GM12892 (cell line): ENCODE measurements at regions not wholly inside any gene's neighbourhood (a gene's known extent, or its start where the extent isn't known, plus 50 kb on each side); places are given as distances from the start of the nearest gene placed in this dataset.

Experiments used
- DNase-seq: peaks from one replicate; pipeline ENCODE4 v3.0.0; 2011; ENCODE audit not compliant: insufficient read length
- FAIRE-seq: peaks from 2 replicates; lab custom pipeline; 2011; peaks lifted over from hg19 to GRCh38; lab: Jason Lieb, UNC
- POLR2A ChIP-seq: IDR thresholded peaks from 2 replicates; pipeline ENCODE4 v1.6.1; 2011; ENCODE audit warnings: low read depth, low read length, control low read depth
- POLR2AphosphoS5 ChIP-seq: IDR thresholded peaks from 2 replicates; pipeline ENCODE4 v1.6.1; 2011; ENCODE audit warnings: low read depth, low read length, control low read depth
- TAF1 ChIP-seq: IDR thresholded peaks from 2 replicates; pipeline ENCODE4 v1.6.1; 2011; ENCODE audit warnings: low read depth, mild to moderate bottlenecking, control low read depth, low read length, borderline replicate concordance

DNA sequence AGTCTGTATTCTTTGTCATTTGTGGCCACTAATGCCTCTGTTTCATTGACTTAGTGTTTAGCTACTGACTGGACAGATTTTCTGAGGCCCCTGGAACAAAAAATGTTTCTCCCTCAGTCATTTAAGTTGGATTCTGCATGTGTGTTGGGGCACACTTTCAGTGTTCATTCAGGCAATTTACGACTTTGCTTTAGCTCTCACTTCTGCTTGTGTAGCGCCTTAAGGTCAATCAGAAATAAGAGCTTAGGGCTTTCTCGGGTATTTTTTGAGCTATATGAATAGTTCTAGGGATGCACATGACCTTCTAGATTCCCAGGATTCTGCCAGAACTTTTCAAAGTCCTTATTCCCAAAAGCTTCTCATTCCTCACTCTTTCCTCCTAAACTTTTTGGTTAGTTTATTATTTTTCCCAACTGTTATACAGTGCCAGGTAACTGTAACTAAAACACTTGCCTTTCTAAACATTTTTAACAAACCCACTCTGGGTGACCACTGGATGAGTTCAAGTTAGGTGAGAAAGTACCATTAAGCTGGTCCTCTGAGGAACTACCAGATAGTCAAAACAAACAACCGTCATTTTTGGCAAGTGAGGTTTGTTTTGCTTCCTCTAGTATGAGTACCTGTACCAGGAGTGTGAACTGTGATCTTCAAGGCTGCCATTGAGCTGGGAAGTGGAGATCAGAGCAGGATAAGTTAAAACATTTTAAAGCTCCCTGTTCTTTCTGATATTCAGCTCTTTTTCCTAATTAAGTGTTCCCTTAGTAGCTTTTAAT lies 571.3 kb upstream of the TLE4 start:
- TF ChIP-seq POLR2AphosphoS5 (no peak), POLR2A (no peak), TAF1 (no peak)
- FAIRE-seq = no peak
- DNase-seq = no peak

GRCh38 chr9:79001012-79001411 lies 570.8 kb upstream of the TLE4 start:
- DNase-seq = no peak
- FAIRE-seq = no peak
- TF ChIP-seq POLR2AphosphoS5 (no peak), POLR2A (no peak), TAF1 (no peak)

GRCh38 chr9:79003514-79003913 lies 568.3 kb upstream of the TLE4 start:
- no peak for DNase-seq
- FAIRE-seq = no peak
- TF ChIP-seq POLR2AphosphoS5 (no peak), POLR2A (no peak), TAF1 (no peak)

GRCh38 chr9:79004032-79004431 lies 567.7 kb upstream of the TLE4 start:
- no peak for DNase-seq
- TF ChIP-seq POLR2A = no peak
- no peak for TF ChIP-seq TAF1
- TF ChIP-seq POLR2AphosphoS5 = no peak
- FAIRE-seq = no peak

- no peak for DNase-seq
- FAIRE-seq = no peak
- TF ChIP-seq POLR2AphosphoS5 = no peak
- TF ChIP-seq POLR2A = no peak
- TF ChIP-seq TAF1 = no peak
Measured at GRCh38 chr9:79006546-79006945, 565.2 kb upstream of the TLE4 start.

DNA sequence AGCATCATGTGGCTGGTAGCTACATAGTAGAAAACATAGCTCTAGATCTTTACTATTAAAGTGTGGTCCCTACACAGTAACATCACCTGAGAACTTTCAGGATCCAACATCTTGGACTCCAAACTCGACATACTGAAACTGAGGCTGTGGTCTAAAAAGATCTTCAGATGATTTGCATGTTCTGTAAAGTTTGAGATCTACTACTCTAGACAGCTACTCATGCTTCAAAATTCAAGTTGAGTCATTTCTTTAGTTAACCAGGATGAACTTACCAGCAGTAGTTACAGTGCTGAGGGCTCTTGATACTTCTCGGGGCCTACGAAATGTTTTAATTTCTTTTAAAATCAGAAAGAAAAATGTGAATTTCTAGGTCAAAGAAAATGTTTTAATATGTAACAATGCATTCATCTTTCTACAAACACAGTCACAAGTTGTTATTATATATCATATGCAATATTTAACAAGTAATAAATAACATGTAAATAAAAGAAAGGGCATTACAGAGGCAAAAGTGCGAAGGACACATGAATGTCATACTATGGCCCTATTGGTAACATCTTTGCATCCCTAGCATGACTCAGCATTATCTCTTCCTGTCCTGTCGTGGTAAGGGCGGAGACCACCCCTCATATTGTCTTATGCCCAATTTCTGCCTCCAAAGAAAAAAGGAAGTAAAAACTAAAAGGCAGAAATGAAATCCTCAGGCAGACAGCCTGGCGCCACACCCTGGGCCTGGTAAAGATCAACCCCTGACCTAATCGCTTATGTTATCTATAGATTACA lies 563.9 kb upstream of the TLE4 start:
- no peak for TF ChIP-seq POLR2A
- no peak for TF ChIP-seq TAF1
- TF ChIP-seq POLR2AphosphoS5 = no peak
- FAIRE-seq (peak; percentile 58), DNase-seq (no peak)

- TF ChIP-seq TAF1 (no peak), POLR2A (no peak), POLR2AphosphoS5 (no peak)
- FAIRE-seq (no peak), DNase-seq (no peak)
Measured at GRCh38 chr9:79008916-79009315, 562.8 kb upstream of the TLE4 start.

GRCh38 chr9:79011461-79011860 lies 560.3 kb upstream of the TLE4 start:
- FAIRE-seq = no peak
- no peak for DNase-seq
- TF ChIP-seq TAF1 (no peak), POLR2A (no peak)

- no peak for TF ChIP-seq POLR2AphosphoS5
- TF ChIP-seq TAF1 = no peak
- no peak for TF ChIP-seq POLR2A
- DNase-seq (no peak), FAIRE-seq (no peak)
Measured at GRCh38 chr9:79012561-79012960, 559.2 kb upstream of the TLE4 start.

DNA sequence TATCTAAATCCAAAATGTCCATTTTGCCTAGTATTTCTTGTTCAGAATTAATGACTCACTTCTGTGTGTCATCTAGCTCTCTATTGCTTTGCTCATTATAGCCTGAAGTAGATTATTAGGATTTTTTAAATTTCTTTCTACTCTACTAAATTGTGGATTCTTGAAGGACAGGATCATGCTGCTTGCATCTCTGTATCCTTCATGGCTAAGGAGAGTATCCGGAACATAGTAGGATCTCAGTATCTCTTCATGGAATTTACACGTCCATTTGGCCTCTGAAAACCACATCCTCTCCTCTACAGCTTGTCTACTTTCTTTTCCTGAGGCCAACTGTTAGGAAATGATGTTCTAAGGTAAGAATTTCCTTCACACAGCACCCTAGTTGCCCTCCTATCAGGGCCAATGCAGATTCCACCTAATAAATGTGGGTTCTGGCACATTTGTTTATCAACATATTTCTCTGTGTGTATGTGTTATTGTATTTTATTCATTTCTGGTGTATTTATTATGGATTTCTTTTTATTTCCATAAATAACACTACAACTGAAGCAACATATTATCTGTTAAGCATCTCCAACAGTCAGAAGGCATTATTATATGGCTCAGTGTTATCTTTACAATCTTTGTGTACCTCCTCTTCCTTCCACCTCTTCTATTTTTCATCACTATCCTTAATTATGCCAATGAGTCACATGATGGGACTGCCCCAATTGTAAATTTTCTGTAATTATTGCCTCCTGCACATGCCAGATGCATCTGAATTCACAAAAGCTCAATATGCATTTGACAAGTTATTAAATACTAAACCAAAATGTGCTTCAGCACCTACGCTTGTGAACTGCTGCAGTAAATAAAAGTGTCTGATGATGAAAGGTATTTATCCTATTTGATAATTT lies 557.8 kb upstream of the TLE4 start:
- DNase-seq (no peak), FAIRE-seq (no peak)
- TF ChIP-seq POLR2A (no peak), POLR2AphosphoS5 (no peak), TAF1 (no peak)
